ENCODE measurements at regions not wholly inside any gene's neighbourhood (a gene's known extent, or its start where the extent isn't known, plus 50 kb on each side); places are given as distances from the start of the nearest gene placed in this dataset.

DNA sequence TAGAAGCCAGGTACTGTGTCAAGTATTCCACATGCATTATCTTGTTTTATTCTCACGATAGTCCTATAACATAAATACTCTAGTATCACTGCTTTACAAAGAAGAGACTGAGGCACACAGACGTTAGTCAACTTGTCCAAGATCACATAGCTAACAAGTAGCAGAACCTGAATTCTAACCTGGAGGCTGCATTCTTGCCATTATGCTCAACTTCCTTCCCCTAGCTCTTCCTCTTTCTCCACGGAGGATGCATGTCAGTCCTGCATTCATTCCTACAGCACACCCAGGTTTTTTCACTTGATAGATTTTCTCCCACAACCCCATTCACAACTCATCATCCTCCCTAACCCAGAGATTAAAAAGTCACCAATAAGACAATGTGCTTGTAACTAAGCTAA is 388.5 kb upstream of the NFE2L3 start:
- Mint-ChIP-seq H3K27ac (no peak overlapping the region), H3K9me3 (no peaks in the 10 kb centered on the region), H3K36me3 (no peaks in the 10 kb centered on the region), H3K4me1 (no peaks in the 10 kb centered on the region), H3K27me3 (peaks cover 12 to 23% of the 10 kb centered on the region in 2 donors), H3K4me3 (no peak overlapping the region)
- Histone ChIP-seq H3K27me3 (replicated peaks in 1 of 2; ENCODE audit: control insufficient read depth in 2 of 2, extremely low read depth in 1 of 2, insufficient read depth in 2 of 2, low read length in 1 of 2) (no peaks in the 10 kb centered on the region), H3K9me3 (no peaks in the 10 kb centered on the region), H3K4me1 (ENCODE audit: control insufficient read depth in 1 of 2, extremely low read depth in 1 of 2, insufficient read depth in 2 of 2, low read length in 2 of 2) (no peaks in the 10 kb centered on the region), H3K27ac (ENCODE audit: low read length) (no peak overlapping the region), H3K36me3 (ENCODE audit: control insufficient read depth in 2 of 2, extremely low read depth in 1 of 2, insufficient read depth in 1 of 2, low read length in 1 of 2) (no peaks in the 10 kb centered on the region), H3K4me3 (ENCODE audit: control insufficient read depth in 1 of 2, extremely low read depth in 1 of 2, low read length in 1 of 2) (no peak overlapping the region)
- DNase-seq (no peak), ATAC-seq (replicated peaks in 1 of 4) (no peak)
- POLR2A ChIA-PET: no interaction called here
- WGBS (ENCODE audit: insufficient coverage): 41% methylated on average over 3 of the region's 3 CpGs
- CTCF ChIA-PET: no interaction called here

GRCh38 chr7:25765110-25765655 is 386.8 kb upstream of the NFE2L3 start:
- Mint-ChIP-seq H3K4me3 (no peak overlapping the region), H3K27ac (no peak overlapping the region), H3K36me3 (no peaks in the 10 kb centered on the region), H3K4me1 (no peaks in the 10 kb centered on the region), H3K9me3 (no peaks in the 10 kb centered on the region), H3K27me3 (peaks cover 7 to 20% of the 10 kb centered on the region in 2 donors)
- H3K27me3 ChIP-seq (replicated peaks in 1 of 2; ENCODE audit: control insufficient read depth in 2 of 2, extremely low read depth in 1 of 2, insufficient read depth in 2 of 2, low read length in 1 of 2): no peaks in the 10 kb centered on the region
- H3K9me3 ChIP-seq: no peaks in the 10 kb centered on the region
- H3K4me1 ChIP-seq (ENCODE audit: control insufficient read depth in 1 of 2, extremely low read depth in 1 of 2, insufficient read depth in 2 of 2, low read length in 2 of 2): no peaks in the 10 kb centered on the region
- ATAC-seq (replicated peaks in 1 of 4) (no peak), DNase-seq (no peak)
- no peak overlapping the region for H3K4me3 ChIP-seq (ENCODE audit: control insufficient read depth in 1 of 2, extremely low read depth in 1 of 2, low read length in 1 of 2)
- H3K36me3 ChIP-seq (ENCODE audit: control insufficient read depth in 2 of 2, extremely low read depth in 1 of 2, insufficient read depth in 1 of 2, low read length in 1 of 2): no peaks in the 10 kb centered on the region
- POLR2A ChIA-PET: no interaction called here
- CTCF ChIA-PET: no interaction called here
- no peak overlapping the region for H3K27ac ChIP-seq (ENCODE audit: low read length)
- WGBS (ENCODE audit: insufficient coverage): 0% methylated on average over 1 of the region's 2 CpGs

DNA sequence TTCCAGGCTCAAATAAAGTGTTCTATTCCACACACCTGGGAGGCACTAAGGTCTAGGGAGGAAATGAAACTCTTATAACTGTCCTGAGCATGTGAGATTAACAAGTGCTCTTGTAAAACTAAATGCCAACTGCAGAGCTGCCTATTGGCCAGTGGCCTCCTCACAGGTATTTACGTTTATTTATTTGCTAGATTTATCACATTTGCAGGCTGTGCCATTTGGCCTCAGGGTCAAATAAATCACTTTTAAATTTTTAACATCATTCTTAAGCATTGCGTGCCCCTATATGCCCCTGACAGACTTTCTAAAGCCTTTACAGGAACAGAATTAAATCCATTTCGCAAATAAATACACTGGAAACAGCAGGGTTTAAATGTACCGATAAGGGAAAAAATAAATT is 381.8 kb upstream of the NFE2L3 start:
- no peaks in the 10 kb centered on the region for H3K36me3 Mint-ChIP-seq
- no peaks in the 10 kb centered on the region for H3K4me1 Mint-ChIP-seq
- H3K4me1 ChIP-seq (ENCODE audit: control insufficient read depth in 1 of 2, extremely low read depth in 1 of 2, insufficient read depth in 2 of 2, low read length in 2 of 2): no peaks in the 10 kb centered on the region
- DNase-seq (no peak), ATAC-seq (replicated peaks in 1 of 4) (no peak)
- H3K9me3 Mint-ChIP-seq: no peaks in the 10 kb centered on the region
- ChIA-PET POLR2A (no interaction called here), CTCF (no interaction called here)
- WGBS (ENCODE audit: insufficient coverage): 67% methylated on average over 1 of the region's 4 CpGs
- H3K27me3 Mint-ChIP-seq: peaks cover 5 to 9% of the 10 kb centered on the region in 2 donors
- H3K4me3 ChIP-seq (ENCODE audit: control insufficient read depth in 1 of 2, extremely low read depth in 1 of 2, low read length in 1 of 2): no peak overlapping the region
- H3K4me3 Mint-ChIP-seq: no peak overlapping the region
- H3K27ac ChIP-seq (ENCODE audit: low read length): no peak overlapping the region
- no peaks in the 10 kb centered on the region for H3K9me3 ChIP-seq
- no peak overlapping the region for H3K27ac Mint-ChIP-seq
- H3K36me3 ChIP-seq (ENCODE audit: control insufficient read depth in 2 of 2, extremely low read depth in 1 of 2, insufficient read depth in 1 of 2, low read length in 1 of 2): no peaks in the 10 kb centered on the region
- peaks cover 0 to 2% of the 10 kb centered on the region in 2 experiments for H3K27me3 ChIP-seq (replicated peaks in 1 of 2; ENCODE audit: control insufficient read depth in 2 of 2, extremely low read depth in 1 of 2, insufficient read depth in 2 of 2, low read length in 1 of 2)

- Mint-ChIP-seq H3K4me3 (no peak overlapping the region), H3K27me3 (peaks cover 5 to 9% of the 10 kb centered on the region in 2 donors), H3K36me3 (no peaks in the 10 kb centered on the region), H3K27ac (no peak overlapping the region), H3K4me1 (no peaks in the 10 kb centered on the region), H3K9me3 (no peaks in the 10 kb centered on the region)
- no CpG with 5 or more reads among the region's 3 CpGs for WGBS (ENCODE audit: insufficient coverage)
- Histone ChIP-seq H3K27ac (ENCODE audit: low read length) (no peak overlapping the region), H3K27me3 (replicated peaks in 1 of 2; ENCODE audit: control insufficient read depth in 2 of 2, extremely low read depth in 1 of 2, insufficient read depth in 2 of 2, low read length in 1 of 2) (peaks cover 0 to 2% of the 10 kb centered on the region in 2 experiments), H3K4me1 (ENCODE audit: control insufficient read depth in 1 of 2, extremely low read depth in 1 of 2, insufficient read depth in 2 of 2, low read length in 2 of 2) (no peaks in the 10 kb centered on the region), H3K9me3 (no peaks in the 10 kb centered on the region), H3K36me3 (ENCODE audit: control insufficient read depth in 2 of 2, extremely low read depth in 1 of 2, insufficient read depth in 1 of 2, low read length in 1 of 2) (no peaks in the 10 kb centered on the region), H3K4me3 (ENCODE audit: control insufficient read depth in 1 of 2, extremely low read depth in 1 of 2, low read length in 1 of 2) (no peak overlapping the region)
- no peak for DNase-seq
- CTCF ChIA-PET: no interaction called here
- no peak for ATAC-seq (replicated peaks in 1 of 4)
- POLR2A ChIA-PET: no interaction called here
Measured at GRCh38 chr7:25770670-25771069, 381.3 kb upstream of the NFE2L3 start.

DNA sequence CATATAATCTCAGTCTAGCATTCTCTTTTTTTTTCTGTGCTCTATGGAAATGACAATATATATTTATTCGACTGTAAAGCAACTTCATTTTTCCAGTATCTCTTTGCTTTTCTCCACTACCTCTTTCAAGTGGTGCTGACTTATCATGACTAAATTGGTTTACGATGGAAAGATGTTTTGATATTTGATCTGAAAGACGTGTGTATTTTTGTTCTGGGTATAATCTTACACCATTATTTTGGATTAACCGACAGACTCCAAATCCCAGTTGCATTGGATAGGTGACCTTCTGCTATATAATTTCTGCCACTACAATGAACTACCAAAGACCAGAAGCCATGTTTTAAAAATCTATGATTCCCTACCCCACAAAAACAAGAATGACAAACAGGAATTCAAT is 380.5 kb upstream of the NFE2L3 start:
- CTCF ChIA-PET: no interaction called here
- no peak overlapping the region for H3K4me3 ChIP-seq (ENCODE audit: control insufficient read depth in 1 of 2, extremely low read depth in 1 of 2, low read length in 1 of 2)
- Mint-ChIP-seq H3K27me3 (peaks cover 6 to 9% of the 10 kb centered on the region in 2 donors), H3K4me1 (no peaks in the 10 kb centered on the region), H3K4me3 (no peak overlapping the region), H3K27ac (no peak overlapping the region), H3K36me3 (no peaks in the 10 kb centered on the region), H3K9me3 (no peaks in the 10 kb centered on the region)
- WGBS (ENCODE audit: insufficient coverage): no CpG with 5 or more reads among the region's 4 CpGs
- POLR2A ChIA-PET: no interaction called here
- no peak overlapping the region for H3K27ac ChIP-seq (ENCODE audit: low read length)
- DNase-seq (no peak), ATAC-seq (replicated peaks in 1 of 4) (no peak)
- H3K27me3 ChIP-seq (replicated peaks in 1 of 2; ENCODE audit: control insufficient read depth in 2 of 2, extremely low read depth in 1 of 2, insufficient read depth in 2 of 2, low read length in 1 of 2): peaks cover 0 to 2% of the 10 kb centered on the region in 2 experiments
- no peaks in the 10 kb centered on the region for H3K4me1 ChIP-seq (ENCODE audit: control insufficient read depth in 1 of 2, extremely low read depth in 1 of 2, insufficient read depth in 2 of 2, low read length in 2 of 2)
- no peaks in the 10 kb centered on the region for H3K9me3 ChIP-seq
- no peaks in the 10 kb centered on the region for H3K36me3 ChIP-seq (ENCODE audit: control insufficient read depth in 2 of 2, extremely low read depth in 1 of 2, insufficient read depth in 1 of 2, low read length in 1 of 2)

- peaks cover 0 to 2% of the 10 kb centered on the region in 2 experiments for H3K27me3 ChIP-seq (replicated peaks in 1 of 2; ENCODE audit: control insufficient read depth in 2 of 2, extremely low read depth in 1 of 2, insufficient read depth in 2 of 2, low read length in 1 of 2)
- H3K27ac ChIP-seq (ENCODE audit: low read length): no peak overlapping the region
- no CpG with 5 or more reads among the region's 4 CpGs for WGBS (ENCODE audit: insufficient coverage)
- Mint-ChIP-seq H3K27me3 (peaks cover 6 to 10% of the 10 kb centered on the region in 2 donors), H3K27ac (no peak overlapping the region), H3K36me3 (no peaks in the 10 kb centered on the region), H3K4me1 (no peaks in the 10 kb centered on the region), H3K9me3 (no peaks in the 10 kb centered on the region), H3K4me3 (no peak overlapping the region)
- ChIA-PET POLR2A (no interaction called here), CTCF (interaction anchor here in 1 of 2 donors (0.7 kb wide), 1 partner anchor 276 kb away, joined by 3 read pairs; no protein-coding TSS in a partner anchor)
- DNase-seq (no peak), ATAC-seq (replicated peaks in 1 of 4) (no peak)
- H3K4me1 ChIP-seq (ENCODE audit: control insufficient read depth in 1 of 2, extremely low read depth in 1 of 2, insufficient read depth in 2 of 2, low read length in 2 of 2): no peaks in the 10 kb centered on the region
- no peak overlapping the region for H3K4me3 ChIP-seq (ENCODE audit: control insufficient read depth in 1 of 2, extremely low read depth in 1 of 2, low read length in 1 of 2)
- H3K9me3 ChIP-seq: no peaks in the 10 kb centered on the region
- no peaks in the 10 kb centered on the region for H3K36me3 ChIP-seq (ENCODE audit: control insufficient read depth in 2 of 2, extremely low read depth in 1 of 2, insufficient read depth in 1 of 2, low read length in 1 of 2)
Measured at GRCh38 chr7:25772802-25773201, 379.2 kb upstream of the NFE2L3 start.

DNA sequence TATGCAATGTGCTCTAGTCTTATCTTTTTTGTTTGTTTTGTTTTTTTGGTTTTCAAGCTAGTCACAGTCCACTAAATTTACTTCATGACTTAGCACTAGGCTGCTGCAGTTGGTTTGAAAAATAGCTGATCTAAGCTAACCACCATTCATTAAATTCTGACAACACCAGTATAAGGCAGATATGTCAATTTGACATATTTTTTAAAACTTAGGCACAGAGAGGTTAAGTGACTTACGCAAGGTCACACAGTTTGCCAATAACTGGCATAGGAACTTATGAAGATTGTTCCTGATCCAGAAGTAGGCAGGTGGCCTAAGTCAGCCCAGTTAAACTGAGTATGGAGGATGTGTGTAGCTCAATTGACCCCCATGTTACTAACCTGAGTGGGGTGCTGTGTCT is 377.3 kb upstream of the NFE2L3 start:
- DNase-seq: no peak
- no peak overlapping the region for H3K4me3 ChIP-seq (ENCODE audit: control insufficient read depth in 1 of 2, extremely low read depth in 1 of 2, low read length in 1 of 2)
- no peak overlapping the region for H3K27ac ChIP-seq (ENCODE audit: low read length)
- POLR2A ChIA-PET: interaction anchor here in 1 of 2 donors (0.7 kb wide), 1 partner anchor 295 kb away, joined by 3 read pairs; no protein-coding TSS in a partner anchor
- 100% methylated on average over 1 of the region's 1 CpG for WGBS (ENCODE audit: insufficient coverage)
- H3K36me3 ChIP-seq (ENCODE audit: control insufficient read depth in 2 of 2, extremely low read depth in 1 of 2, insufficient read depth in 1 of 2, low read length in 1 of 2): no peaks in the 10 kb centered on the region
- no peaks in the 10 kb centered on the region for H3K4me1 Mint-ChIP-seq
- ATAC-seq (replicated peaks in 1 of 4): no peak
- no peak overlapping the region for H3K4me3 Mint-ChIP-seq
- no peaks in the 10 kb centered on the region for H3K9me3 Mint-ChIP-seq
- no peak overlapping the region for H3K27ac Mint-ChIP-seq
- H3K36me3 Mint-ChIP-seq: no peaks in the 10 kb centered on the region
- H3K4me1 ChIP-seq (ENCODE audit: control insufficient read depth in 1 of 2, extremely low read depth in 1 of 2, insufficient read depth in 2 of 2, low read length in 2 of 2): no peaks in the 10 kb centered on the region
- peaks cover 5 to 16% of the 10 kb centered on the region in 2 donors for H3K27me3 Mint-ChIP-seq
- peaks cover 0 to 2% of the 10 kb centered on the region in 2 experiments for H3K27me3 ChIP-seq (replicated peaks in 1 of 2; ENCODE audit: control insufficient read depth in 2 of 2, extremely low read depth in 1 of 2, insufficient read depth in 2 of 2, low read length in 1 of 2)
- H3K9me3 ChIP-seq: no peaks in the 10 kb centered on the region
- CTCF ChIA-PET: no interaction called here
